WTC11 (cell line): ENCODE measurements at regions not wholly inside any gene's neighbourhood (a gene's known extent, or its start where the extent isn't known, plus 50 kb on each side); places are given as distances from the start of the nearest gene placed in this dataset.

ENCODE experiments used
- ATAC-seq: fragments of 200-7000 bp; cut with Tn5 transposase; 2 replicates; pipeline ENCODE4 v1.10.0; 2021; ENCODE audit warnings: mild to moderate bottlenecking, moderate library complexity
- CTCF ChIA-PET: fragments of 300-600 bp; sonication (Branson Sonifier 250); formaldehyde crosslinking; loops from one replicate; lab custom pipeline; 2021; ENCODE audit warnings: antibody characterized with exemption; lab: Charles Lee
- POLR2A ChIA-PET: fragments of 350-600 bp; sonication (Branson Sonifier 250); formaldehyde crosslinking; loops from one replicate; lab custom pipeline; 2021; ENCODE audit warnings: antibody characterized with exemption; lab: Charles Lee
- DNase-seq: peaks from one replicate; pipeline ENCODE4 v3.0.0; 2021; ENCODE audit warnings: low spot score
- H3K27ac Mint-ChIP-seq: 2 replicates; pipeline ENCODE4 v1.8.0; 2021; ENCODE audit warnings: mixed read lengths
- H3K27me3 Mint-ChIP-seq: 2 replicates; pipeline ENCODE4 v1.8.0; 2021; ENCODE audit warnings: low read depth, mild to moderate bottlenecking, moderate library complexity, mixed read lengths
- H3K36me3 Mint-ChIP-seq: 2 replicates; pipeline ENCODE4 v1.8.0; 2021; ENCODE audit warnings: mixed read lengths
- H3K4me1 Mint-ChIP-seq: 2 replicates; pipeline ENCODE4 v1.8.0; 2022; ENCODE audit warnings: mixed read lengths
- H3K4me3 Mint-ChIP-seq: 2 replicates; pipeline ENCODE4 v1.8.0; 2021; ENCODE audit warnings: mild to moderate bottlenecking, moderate library complexity, mixed read lengths
- H3K9me3 Mint-ChIP-seq: 2 replicates; pipeline ENCODE4 v1.8.0; 2021; ENCODE audit warnings: mixed read lengths
- AFF4 ChIP-seq: sonication (generic); formaldehyde crosslinking; IDR thresholded peaks from 2 replicates; pipeline ENCODE4 v1.8.1; 2023; ENCODE audit warnings: mild to moderate bottlenecking, missing genetic modification reagents, borderline replicate concordance
- AR ChIP-seq: fragments of 250-450 bp; sonication (Bioruptor Pico); IDR thresholded peaks from 2 replicates; pipeline ENCODE4 v1.9.0; 2021; ENCODE audit warnings: mild to moderate bottlenecking
- E2F4 ChIP-seq: sonication (generic); formaldehyde crosslinking; IDR thresholded peaks from 2 replicates; pipeline ENCODE4 v1.8.1; 2022; ENCODE audit warnings: low read depth, mild to moderate bottlenecking, moderate library complexity, missing genetic modification reagents, borderline replicate concordance
- ERG ChIP-seq: fragments of 250-450 bp; sonication (Bioruptor Pico); IDR thresholded peaks from 2 replicates; pipeline ENCODE4 v1.8.0; 2021; ENCODE audit warnings: mild to moderate bottlenecking
- FOXK1 ChIP-seq: sonication (generic); formaldehyde crosslinking; IDR thresholded peaks from 2 replicates; pipeline ENCODE4 v1.8.0; 2022; ENCODE audit warnings: mild to moderate bottlenecking, moderate library complexity, missing genetic modification reagents
- KAT7 ChIP-seq: sonication (generic); formaldehyde crosslinking; IDR thresholded peaks from 2 replicates; pipeline ENCODE4 v1.8.1; 2023; ENCODE audit warnings: missing genetic modification reagents, mild to moderate bottlenecking, borderline replicate concordance
- MXD4 ChIP-seq: fragments of 250-450 bp; sonication (Bioruptor Pico); IDR thresholded peaks from 2 replicates; pipeline ENCODE4 v1.8.0; 2021; ENCODE audit warnings: mild to moderate bottlenecking, moderate library complexity, borderline replicate concordance
- NR3C1 ChIP-seq: sonication (generic); formaldehyde crosslinking; conservative IDR thresholded peaks from 2 replicates; pipeline ENCODE4 v1.8.1; 2023; ENCODE audit warnings: low read depth, mild to moderate bottlenecking, missing genetic modification reagents
- STAT6 ChIP-seq: sonication (generic); formaldehyde crosslinking; conservative IDR thresholded peaks from 2 replicates; pipeline ENCODE4 v1.8.1; 2023; ENCODE audit warnings: mild to moderate bottlenecking, low read depth, missing genetic modification reagents, moderate library complexity
- TCF7 ChIP-seq: sonication (generic); formaldehyde crosslinking; IDR thresholded peaks from 2 replicates; pipeline ENCODE4 v1.8.0; 2022; ENCODE audit warnings: mild to moderate bottlenecking, low read depth, missing genetic modification reagents, moderate library complexity
- ZBTB43 ChIP-seq: sonication (generic); formaldehyde crosslinking; IDR thresholded peaks from 2 replicates; pipeline ENCODE4 v1.8.1; 2023; ENCODE audit warnings: mild to moderate bottlenecking, missing genetic modification reagents
- ZMAT4 ChIP-seq: fragments of 250-450 bp; sonication (Bioruptor Pico); IDR thresholded peaks from 2 replicates; pipeline ENCODE4 v1.9.0; 2021; ENCODE audit warnings: mild to moderate bottlenecking
- ZNF121 ChIP-seq: sonication (generic); formaldehyde crosslinking; IDR thresholded peaks from 2 replicates; pipeline ENCODE4 v1.8.0; 2023; ENCODE audit warnings: missing genetic modification reagents
- ZNF281 ChIP-seq: sonication (generic); formaldehyde crosslinking; IDR thresholded peaks from 2 replicates; pipeline ENCODE4 v1.8.0; 2023; ENCODE audit warnings: mild to moderate bottlenecking, missing genetic modification reagents
- ZNF425 ChIP-seq: fragments of 250-450 bp; sonication (Bioruptor Pico); conservative IDR thresholded peaks from 2 replicates; pipeline ENCODE4 v1.9.0; 2021; ENCODE audit warnings: mild to moderate bottlenecking

- H3K27ac Mint-ChIP-seq, result no peak overlapping the region
- CTCF ChIA-PET, result interaction anchor here (0.9 kb wide), 1 partner anchor 26 kb away, joined by 4 read pairs; no protein-coding TSS in a partner anchor
- no peaks in the 10 kb centered on the region for H3K9me3 Mint-ChIP-seq
- POLR2A ChIA-PET, result no interaction called here
- DNase-seq, result no peak
- H3K4me1 Mint-ChIP-seq, result peaks cover 4% of the 10 kb centered on the region; the same call in 1 of the 2 replicates
- no peak for ATAC-seq
- no peak overlapping the region for H3K4me3 Mint-ChIP-seq
- no peaks in the 10 kb centered on the region for H3K36me3 Mint-ChIP-seq
- H3K27me3 Mint-ChIP-seq, result no peaks in the 10 kb centered on the region
- TF ChIP-seq AR (CRISPR knock-in tag), result no peak
- no peak for TF ChIP-seq KAT7
- TF ChIP-seq FOXK1 (CRISPR knock-in tag), result no peak
- no peak for TF ChIP-seq ZNF425 (CRISPR knock-in tag)
- no peak for TF ChIP-seq ERG (CRISPR knock-in tag)
- no peak for TF ChIP-seq ZNF281 (CRISPR knock-in tag)
- no peak for TF ChIP-seq MXD4 (CRISPR knock-in tag)
- no peak for TF ChIP-seq ZNF121 (CRISPR knock-in tag)
- TF ChIP-seq NR3C1, result no peak
- no peak for TF ChIP-seq ZBTB43 (CRISPR knock-in tag)
- TF ChIP-seq TCF7 (CRISPR knock-in tag), result no peak
- no peak for TF ChIP-seq ZMAT4
- no peak for TF ChIP-seq STAT6 (CRISPR knock-in tag)
- no peak for TF ChIP-seq AFF4 (CRISPR knock-in tag)
- TF ChIP-seq E2F4, result no peak
Observed at GRCh38 chr2:163852616-163853015, 116.8 kb upstream of the FIGN start.
